Fibroblast of peridontal ligament (primary cell): ENCODE measurements at regions not wholly inside any gene's neighbourhood (a gene's known extent, or its start where the extent isn't known, plus 50 kb on each side); places are given as distances from the start of the nearest gene placed in this dataset.

ENCODE experiments used
- DNase-seq: peaks from one replicate; pipeline ENCODE4 v3.0.0-alpha.2; 2010; ENCODE audit errors: extremely low read depth

DNA sequence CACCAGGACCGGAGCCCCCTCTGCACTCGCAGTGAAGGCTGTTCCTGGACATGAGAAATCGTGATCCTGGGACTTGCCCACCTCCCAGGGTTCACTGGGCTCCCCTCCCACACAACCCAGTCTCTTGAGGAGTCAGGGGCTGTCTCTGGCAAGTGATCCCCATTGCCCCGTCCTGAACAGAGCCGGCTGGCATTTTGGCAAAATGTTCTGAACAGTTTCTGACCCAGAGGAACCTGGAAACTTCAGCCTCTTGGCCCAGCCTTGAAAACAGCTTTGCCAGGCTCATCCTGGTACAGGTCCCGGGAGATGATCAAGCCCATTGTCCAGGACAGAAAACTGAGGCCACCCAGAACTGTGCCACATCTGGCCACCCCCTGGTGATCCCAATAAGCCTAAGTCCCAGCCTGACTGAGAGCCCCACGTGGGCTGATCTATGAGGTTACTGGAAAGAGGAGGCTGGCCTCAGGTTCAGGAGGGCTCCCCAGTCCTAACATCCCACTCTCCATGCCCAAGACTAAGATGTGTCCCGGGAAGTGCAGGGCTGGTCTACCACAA lies 115.7 kb downstream of the OAT start:
- no peak for DNase-seq

DNA sequence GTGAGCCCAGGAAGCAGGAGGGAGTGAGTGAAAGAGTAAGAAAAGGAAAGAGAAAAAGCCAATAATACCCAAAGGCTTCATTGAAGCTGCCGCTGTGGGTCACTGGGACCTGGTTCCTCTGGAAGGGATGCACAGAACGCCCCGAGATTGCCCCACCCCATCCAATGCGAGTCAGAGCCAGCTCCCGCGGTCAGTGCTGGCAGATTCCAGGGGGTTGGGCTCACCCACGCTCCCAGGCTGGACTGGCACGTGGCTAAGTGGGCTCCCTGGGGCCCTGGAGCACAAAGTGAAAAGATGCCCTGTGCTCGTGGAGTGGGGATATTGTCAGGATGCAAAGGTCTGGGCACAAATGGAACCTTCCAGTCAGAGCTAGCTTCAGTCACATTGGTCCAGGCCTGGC lies 117.0 kb downstream of the OAT start:
- no peak for DNase-seq

DNA sequence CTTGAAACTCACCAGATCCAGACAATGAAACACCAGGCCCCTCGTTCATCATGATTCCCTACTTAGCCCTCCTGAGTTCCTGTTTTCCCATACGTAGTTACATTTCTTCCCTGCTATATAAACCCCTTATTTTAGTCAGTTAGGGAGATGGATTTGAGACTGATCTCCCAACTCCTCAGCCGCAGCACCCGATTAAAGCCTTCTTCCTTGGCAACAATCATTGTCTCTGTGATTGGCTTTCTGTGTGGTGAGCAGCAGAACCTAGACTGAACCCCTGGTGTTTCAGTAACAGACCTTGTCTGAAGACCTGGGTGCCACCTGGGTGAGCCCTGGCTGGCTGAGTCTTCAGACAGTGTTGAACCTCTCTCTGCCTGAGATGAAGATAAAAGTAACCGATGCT lies 118.0 kb downstream of the OAT start:
- DNase-seq, result no peak

DNA sequence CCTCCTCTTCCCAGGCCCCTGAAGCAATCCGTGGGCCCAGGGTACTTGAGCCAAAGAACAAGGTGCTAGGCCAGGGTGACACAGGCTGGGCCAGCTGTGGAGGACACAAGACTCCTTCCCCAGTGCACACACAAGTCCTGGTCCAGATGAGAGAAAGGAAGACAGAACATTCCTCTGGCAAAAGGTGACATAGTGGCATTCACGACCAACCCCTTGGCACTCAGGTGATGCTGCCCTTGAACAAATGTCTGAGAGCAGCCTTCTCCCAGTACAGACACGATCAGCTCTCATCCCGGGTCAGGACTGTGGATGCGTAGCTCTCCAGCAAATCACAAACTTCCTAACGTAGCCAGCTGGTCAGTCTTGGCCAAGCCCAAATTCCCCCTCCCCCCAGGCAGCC lies 118.5 kb downstream of the OAT start:
- DNase-seq, result no peak

DNA sequence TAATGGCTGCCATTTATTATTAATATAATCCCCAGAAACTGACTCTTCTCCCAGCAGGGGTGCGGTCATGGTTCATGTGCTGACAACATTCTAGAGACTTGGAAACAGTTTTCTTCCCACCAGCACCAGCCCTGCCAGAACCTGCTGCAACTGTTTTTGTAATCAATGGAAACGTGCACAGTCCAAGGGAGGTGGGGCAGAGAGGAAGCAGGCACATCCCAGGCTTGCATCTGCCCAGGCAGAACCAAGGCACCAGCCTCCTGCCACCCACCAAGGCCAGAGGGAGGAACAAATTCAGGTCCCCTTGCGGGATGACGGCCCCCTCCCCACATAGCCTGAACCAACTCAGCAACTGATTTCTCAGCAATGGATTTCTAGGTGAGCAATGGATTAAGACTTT lies 119.0 kb downstream of the OAT start:
- DNase-seq, result no peak

DNA sequence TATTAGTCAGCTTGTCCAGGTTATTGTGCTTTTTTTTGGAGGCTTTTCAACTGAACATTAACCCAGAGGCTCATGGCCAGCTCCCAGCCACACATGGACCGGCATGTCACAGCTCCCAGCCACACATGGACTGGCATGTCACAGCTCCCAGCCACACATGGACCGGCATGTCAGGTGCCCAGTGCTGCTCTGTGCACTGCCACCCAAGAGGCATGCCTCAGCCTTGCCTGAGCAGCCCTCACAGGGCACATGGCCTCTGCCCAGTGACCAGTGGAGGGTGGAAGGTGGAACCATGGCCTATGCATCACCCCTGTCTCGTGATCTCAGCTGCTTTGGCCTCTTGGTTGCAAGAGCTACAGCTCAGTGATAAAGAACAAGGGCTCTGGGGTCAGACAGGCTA lies 119.8 kb downstream of the OAT start:
- DNase-seq, result no peak

DNA sequence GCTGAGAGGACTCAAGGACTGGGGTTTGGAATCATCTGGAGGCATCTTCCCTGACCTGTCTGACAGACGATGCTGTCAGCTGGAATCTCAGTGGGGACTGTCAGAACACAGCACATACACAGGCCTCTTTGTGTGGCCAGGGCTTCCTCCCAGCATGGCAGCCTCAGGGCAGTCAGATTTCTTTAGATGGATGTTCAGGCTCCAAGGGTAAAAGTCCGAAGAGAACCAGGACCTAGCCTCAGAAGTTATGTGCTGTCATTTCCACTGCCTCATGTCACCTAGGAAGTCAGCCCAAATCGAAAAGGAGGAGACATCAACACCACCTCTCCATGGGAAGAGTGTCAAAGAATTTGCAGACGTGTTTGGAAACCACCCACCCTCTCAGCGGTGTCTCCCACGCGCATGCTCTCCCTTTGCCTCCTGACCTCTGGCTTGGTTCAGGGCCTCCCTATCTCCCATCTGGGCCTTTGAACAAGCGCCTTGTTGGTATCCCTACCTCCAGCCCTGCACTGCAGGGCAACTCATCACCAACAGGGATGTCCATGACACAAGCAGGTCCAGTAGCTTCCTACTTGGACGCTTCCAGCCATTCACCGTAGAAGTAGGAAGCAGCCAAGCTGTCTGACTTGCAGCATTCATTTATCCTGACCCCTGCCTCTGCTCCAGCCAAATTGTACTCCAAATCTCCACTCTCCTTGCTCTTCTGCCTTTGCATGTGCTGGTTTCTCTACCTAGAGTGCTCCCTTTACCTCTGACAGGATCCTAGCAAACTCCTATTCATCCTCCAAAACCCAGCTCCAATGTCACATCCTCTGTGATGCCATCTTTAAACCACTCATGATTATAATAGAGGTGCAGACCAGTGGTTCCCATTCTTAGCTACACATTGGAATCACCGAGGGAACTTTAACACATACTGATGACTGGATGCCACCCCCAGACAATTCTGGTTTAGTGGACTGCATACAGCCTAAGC lies 121.6 kb downstream of the OAT start:
- DNase-seq, result no peak

DNA sequence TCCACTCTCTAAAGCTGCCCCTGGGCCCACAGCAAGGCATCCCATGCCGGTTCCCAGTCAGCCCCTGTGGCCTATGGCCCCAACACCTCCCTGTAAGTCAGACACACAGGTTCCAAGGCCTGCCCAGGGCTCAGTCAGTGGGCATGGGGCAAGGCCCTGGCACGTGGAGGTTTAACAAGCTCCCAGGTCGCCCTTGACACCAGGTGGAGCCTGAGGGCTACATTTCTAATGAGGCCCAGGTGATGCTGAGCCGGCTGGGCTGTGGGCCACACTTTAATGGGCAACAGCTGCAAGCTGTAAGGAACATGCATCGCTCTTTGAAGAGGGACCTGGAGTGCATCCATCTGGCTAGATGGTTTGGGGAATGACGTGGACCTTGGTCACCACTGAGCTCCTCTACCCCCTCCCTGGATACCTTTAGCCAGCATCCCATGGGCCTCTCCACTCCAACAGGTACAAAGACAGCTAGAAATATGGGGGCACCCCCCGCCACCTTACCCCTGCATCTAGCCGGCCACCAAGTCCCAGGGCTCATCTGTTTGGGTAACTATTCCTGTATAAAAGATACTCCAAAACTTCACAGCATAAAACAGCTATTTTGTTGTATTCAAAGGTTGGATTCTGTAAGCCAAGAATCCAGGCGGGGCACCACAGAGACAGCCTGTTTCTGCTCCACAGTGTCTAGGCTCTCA lies 122.5 kb downstream of the OAT start:
- DNase-seq, result peak; percentile 21

DNA sequence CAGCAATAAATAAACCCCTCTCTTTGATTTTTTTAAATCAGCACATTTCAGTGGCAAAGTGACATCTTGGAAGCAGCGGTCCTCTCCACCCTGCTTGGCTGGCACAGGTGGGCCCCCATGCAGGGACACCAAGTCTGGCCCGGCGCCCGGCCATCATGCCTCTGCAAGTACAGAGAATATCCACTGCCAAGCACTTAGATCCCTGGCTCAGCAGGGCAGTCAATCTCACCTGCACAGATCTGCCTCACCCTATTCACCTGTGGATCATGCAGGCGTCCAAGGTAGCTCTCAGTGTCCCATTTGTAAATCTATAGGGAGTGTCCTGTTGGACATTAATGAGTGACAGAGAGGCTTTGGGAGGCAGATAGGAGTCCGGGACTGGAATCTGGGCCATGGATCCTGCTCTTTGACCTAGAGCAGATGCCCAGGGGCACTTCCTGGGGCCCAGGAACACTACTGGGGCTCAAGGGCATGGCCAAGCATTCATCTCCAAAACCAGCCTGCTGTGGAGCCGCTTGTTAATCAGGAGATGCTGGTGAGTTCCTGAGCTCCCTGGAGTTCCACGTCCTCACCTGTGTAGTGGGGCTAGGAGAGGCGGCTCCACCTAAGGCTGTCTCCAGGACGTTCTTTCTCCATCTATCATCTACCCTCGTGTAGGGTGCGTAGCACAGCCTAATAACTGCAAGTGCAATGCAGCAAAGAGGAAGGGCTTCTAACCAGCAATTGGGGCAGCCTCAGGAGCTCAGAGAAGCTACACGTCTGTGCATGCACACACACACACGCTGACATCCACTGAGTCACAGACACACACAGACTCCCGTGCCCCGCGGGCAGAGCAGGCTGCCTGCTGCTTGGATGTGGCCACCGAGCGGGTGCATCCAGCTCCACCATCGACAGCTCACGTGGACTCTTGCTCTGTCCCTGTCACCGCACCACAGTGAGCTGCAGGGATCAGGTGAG lies 123.6 kb downstream of the OAT start:
- no peak for DNase-seq

DNA sequence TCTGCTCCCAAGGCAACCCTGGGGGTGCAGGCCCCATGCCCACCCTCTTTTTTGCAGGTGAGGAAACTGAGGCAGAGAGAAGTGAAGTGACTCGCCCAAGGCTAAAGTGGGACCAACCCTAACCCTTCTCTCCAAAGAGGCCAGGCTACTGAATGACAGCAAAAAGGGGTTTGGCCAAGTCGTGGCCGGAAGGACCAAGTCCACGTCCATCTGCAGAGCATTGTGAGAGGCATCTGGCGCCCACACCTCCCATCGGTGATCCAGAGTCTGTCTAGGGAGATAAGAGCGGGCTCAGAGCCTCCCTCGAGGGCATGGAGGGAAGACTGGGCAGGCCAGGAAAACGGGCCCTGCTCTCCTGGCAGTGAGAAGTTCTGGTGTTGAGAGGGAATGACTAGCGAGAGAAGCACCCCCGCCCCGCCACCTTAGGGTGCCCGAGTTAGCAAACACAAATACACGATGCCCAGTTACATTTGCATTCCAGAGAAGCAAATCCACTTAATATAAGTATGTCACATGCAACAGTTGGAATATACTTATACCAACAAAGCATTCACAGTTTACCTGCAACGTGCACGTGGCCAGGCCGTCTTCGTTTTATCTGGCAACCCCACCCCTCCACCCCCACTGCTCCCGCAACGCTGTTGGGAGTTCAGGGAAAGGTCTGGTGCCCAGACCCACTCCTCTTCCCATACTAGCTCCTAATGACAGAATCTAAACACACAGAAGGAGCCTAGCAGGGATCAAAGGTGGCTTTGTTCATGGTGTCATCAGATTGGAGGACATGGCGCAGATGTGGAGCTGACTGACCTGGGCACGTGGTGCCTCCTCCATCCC lies 124.9 kb downstream of the OAT start:
- DNase-seq, result no peak

DNA sequence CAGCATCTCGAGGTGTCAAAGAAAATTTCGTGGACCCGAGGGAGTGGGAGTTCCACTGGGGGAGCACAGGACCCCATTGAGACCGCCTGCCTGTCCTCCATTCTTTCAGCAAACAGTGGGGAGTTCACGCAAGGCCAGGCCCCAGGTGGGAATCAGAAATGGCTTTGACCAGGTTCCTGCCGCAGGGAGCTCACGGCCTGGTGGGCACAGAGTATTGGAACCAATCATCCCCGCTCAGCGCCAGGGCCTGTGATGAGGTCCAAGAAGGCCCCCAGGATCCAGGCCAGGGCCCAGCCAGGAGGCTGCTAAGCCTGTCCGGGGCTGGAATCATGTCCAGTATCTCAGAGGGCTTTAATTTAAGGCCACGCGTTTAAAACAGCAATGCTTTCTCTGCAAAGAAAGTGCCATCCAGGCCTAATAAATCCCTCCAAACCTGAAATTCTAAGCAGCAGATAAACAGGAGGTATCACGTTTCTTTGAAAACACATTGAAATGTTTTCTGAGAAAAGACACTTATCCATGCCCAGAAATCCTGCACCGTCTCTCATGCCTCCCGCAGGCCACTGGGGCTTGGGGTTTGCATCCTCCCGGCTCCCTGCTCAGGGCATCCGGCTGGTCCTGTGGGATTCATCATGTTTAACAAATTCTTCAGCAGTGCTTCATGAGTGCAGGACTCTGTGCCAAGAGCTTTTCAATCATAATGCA lies 125.7 kb downstream of the OAT start:
- peak; percentile 3 for DNase-seq

DNA sequence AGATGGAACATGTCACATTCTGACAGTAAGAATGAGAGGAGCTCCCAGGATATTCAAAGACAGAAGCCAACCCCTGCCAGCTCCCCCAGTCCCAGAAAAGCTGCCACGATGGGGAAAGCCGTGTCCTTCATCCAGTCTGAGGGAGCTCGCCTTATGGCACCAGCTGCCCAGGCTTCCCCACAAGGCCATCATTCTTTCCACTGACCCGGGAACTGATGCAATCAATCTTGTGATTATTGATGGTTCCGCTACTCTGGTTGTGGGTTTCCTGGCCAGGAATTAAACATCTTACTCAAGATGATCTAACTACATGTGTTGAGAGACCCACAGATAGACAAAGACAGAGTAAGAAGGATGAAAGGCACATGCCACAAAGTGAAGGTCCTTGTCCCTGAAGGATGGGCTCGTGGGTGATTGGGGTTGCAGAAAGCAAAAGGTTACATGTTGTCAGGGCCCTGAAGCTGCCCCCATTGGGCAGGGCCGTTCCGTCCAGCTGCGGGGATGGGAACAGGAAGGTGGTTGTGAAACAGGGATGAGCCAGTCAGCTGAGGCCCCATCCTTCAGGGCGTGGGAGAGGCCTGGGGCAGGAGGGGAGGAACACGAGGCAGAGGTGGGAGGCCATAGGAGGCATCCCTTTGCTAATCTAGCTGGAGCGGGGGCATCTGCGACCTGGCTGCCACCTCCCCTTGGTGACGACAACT lies 127.6 kb downstream of the OAT start:
- DNase-seq, result peak; percentile 18

DNA sequence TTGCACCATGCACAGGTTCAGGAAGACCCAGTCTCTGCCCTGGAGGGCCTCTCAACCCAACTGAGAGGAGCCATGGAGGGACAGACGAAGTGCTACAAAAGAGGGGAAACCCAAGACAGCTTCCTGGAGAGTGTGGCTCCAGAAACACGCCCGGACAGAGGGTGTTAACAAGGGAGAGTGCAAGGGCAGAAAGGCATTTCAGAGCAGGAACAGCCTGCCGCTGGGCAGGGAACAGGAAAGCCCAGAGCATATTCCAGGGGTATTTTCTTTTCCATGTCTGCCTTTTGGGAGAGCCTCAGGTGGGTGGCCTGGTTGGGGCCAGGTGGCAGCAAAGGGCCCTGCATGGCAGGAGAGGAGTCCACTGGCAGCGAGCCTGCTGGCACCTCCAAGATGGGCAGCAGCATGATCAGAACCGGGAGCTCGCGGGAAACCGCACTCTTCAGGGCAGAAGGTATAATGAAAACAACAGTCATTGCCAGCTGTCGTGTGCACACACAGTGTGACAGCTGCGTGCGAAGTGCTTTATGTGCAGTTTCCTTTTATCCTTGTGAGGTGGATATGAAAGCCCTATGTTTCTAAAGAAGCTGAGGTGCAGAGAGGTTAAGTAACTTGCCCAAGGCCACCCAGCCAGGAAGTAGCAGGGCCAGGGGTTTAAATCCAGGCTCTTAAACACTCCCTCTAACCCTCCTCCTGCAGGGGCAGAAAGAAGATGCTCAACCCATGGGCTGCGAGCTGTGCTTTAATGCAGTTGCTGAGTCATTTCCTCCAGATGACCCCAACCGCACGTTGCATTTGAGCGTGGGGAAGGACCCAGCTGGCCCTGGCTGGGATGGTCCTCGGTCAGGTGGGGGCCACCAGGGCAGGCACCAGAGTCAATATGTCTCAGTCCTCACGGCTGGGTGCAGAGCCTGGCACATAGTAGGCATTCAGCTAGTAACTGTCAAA lies 128.6 kb downstream of the OAT start:
- DNase-seq, result no peak

DNA sequence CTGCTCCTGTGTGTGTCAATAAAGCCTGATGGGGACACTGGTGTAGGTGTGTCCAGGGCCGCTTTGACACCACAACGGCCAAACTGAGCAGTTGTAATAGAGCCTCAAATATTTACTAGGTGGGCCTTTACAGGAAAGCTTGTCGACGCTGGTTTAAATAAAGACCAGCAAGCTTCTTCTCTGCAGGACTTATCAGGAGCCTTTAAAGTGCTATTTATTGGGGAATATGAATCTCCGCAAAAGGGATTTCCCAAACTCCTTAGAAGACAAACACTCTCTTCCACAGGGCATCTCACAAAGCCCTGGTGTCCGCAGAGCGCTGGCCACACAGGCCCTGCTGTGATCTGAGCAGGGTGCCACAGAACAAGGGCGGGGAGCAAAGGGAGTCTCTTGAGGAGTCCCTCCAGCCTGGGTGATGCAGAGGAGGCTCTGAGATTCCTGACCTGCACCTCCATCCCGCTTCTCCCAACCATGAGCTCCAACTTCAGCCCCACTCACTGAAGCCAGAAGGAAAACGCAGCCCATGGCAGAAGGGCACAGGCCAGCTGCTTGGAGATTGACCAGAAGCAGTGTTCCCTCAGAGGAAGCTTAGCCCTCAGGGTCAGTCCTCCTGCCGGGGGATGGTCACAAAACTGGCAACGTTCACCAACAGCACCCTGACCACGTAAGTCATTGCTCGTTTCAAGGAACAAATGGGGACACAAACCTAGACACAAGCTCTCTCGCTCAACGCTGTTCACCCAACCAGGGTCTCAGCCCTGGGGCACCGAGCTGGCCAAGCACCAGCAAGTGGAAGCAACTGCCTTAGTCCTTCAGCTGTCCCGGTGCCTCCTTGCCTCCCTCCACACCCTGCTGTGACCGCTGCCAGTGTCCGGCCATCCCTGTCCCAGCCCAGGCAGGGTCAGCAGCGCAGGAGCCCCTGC lies 129.5 kb downstream of the OAT start:
- DNase-seq, result no peak

DNA sequence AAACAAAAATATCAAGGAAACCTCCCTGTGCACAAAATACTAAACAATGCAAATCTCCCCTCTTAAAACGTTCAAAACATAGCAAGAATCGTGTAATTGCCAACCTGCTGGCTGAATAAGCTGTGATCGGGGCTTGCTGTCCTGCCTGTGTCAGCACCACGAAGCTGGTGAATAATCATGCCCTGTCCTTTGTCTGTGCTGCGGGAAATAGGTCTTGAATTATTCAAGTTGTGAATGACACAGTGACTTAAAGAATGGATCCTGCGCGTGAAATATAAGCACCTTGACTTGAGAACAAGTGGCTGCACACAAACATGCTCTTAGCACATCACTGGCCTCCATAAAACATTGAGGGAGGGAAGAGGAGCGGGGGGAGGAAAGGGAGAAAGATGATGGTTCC lies 130.2 kb downstream of the OAT start:
- no peak for DNase-seq

DNA sequence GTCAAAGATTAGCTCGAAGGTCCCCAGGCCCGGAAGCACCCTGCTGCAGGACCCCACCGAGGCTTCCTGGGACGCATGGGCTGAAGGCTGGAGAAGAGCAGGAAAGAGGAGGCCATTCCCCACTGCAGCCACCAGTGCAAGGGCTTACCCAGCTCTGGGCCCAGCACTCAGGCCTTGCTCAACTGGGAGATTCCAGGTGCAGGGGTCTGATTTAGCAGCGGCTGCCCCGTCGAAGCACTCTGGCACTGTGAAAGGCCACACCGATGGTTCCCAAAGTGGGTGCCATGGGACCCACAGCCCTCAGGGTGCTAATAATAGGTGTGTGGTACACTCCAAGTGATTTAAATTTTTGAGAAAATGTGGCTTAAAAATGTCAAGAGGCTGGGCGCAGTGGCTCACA lies 130.9 kb downstream of the OAT start:
- no peak for DNase-seq

DNA sequence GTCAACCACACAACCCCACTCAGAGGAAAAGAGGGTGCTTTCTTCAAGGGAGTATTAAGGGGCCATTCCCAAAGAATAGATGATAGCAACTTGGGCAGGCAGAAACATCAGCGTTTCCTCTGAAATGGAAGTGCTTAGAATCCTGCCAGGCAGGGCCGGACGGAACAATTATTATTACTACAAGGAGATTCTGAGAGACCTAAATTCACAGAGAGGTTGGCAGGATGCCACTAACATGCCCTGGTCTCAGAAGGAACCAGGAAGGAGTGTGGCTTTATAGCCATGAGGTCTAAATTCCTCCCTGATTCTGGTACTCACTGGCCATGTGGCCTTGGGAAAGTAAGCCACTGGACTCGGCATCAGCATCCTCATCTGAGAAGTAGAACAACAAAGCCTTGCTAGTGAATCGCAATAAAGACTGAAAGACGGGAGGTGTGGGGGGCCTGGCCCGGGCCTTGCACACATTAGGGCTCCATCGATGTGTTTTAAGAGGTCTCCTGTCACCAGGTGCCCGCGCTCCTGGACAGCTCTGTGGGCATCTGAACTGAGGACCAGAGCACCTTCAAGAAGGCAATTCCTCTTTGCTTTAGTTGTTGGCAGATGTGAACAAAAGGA lies 131.5 kb downstream of the OAT start:
- no peak for DNase-seq
